ENCODE measurements at regions not wholly inside any gene's neighbourhood (a gene's known extent, or its start where the extent isn't known, plus 50 kb on each side); places are given as distances from the start of the nearest gene placed in this dataset.

- TF ChIP-seq POLR2A (IDR thresholded peaks at IDR 0.05) (no peak), CTCF (IDR thresholded peaks at IDR 0.05) (no peak)
Measured at GRCh38 chr11:92362989-92363388, 138.4 kb downstream of the FAT3 start.
